ENCODE measurements at regions not wholly inside any gene's neighbourhood (a gene's known extent, or its start where the extent isn't known, plus 50 kb on each side); places are given as distances from the start of the nearest gene placed in this dataset.
"Not testable (repeated sequence)": the region's sequence is repeated elsewhere in the genome, so short reads cannot be mapped to it uniquely, and the experiment has no call there.

GRCh38 chr3:905217-905616 lies 187.6 kb upstream of the CNTN6 start:
- TF ChIP-seq CTCF (IDR thresholded peaks at IDR 0.05; ENCODE audit: insufficient read depth, low read depth, low read length, missing control alignments): no peak
- no peak for DNase-seq (ENCODE audit: low read depth)
- H3K4me3 ChIP-seq (ENCODE audit: low read depth, low read length): no peak overlapping the region

- DNase-seq (ENCODE audit: low read depth): no peak
- no peak for TF ChIP-seq CTCF (IDR thresholded peaks at IDR 0.05; ENCODE audit: insufficient read depth, low read depth, low read length, missing control alignments)
- no peak overlapping the region for H3K4me3 ChIP-seq (ENCODE audit: low read depth, low read length)
These were observed 186.1 kb upstream of the CNTN6 start for GRCh38 chr3:906739-907138.

- TF ChIP-seq CTCF (IDR thresholded peaks at IDR 0.05; ENCODE audit: insufficient read depth, low read depth, low read length, missing control alignments): no peak
- H3K4me3 ChIP-seq (ENCODE audit: low read depth, low read length): no peak overlapping the region
- DNase-seq (ENCODE audit: low read depth): no peak
These were observed 184.0 kb upstream of the CNTN6 start for GRCh38 chr3:908839-909238.

- not testable (repeated sequence) for DNase-seq (ENCODE audit: low read depth); H3K4me3 ChIP-seq (ENCODE audit: low read depth, low read length)
These were observed 180.1 kb upstream of the CNTN6 start for GRCh38 chr3:912717-913116.

GRCh38 chr3:923161-923910 lies 169.5 kb upstream of the CNTN6 start:
- no peak overlapping the region for H3K4me3 ChIP-seq (ENCODE audit: low read depth, low read length)
- no peak for DNase-seq (ENCODE audit: low read depth)
- TF ChIP-seq CTCF (IDR thresholded peaks at IDR 0.05; ENCODE audit: insufficient read depth, low read depth, low read length, missing control alignments): no peak

- no peak for TF ChIP-seq CTCF (IDR thresholded peaks at IDR 0.05; ENCODE audit: insufficient read depth, low read depth, low read length, missing control alignments)
- DNase-seq (ENCODE audit: low read depth): no peak
- no peak overlapping the region for H3K4me3 ChIP-seq (ENCODE audit: low read depth, low read length)
These were observed 162.0 kb upstream of the CNTN6 start for GRCh38 chr3:930866-931265.

- H3K4me3 ChIP-seq (ENCODE audit: low read depth, low read length): no peak overlapping the region
- no peak for TF ChIP-seq CTCF (IDR thresholded peaks at IDR 0.05; ENCODE audit: insufficient read depth, low read depth, low read length, missing control alignments)
- no peak for DNase-seq (ENCODE audit: low read depth)
These were observed 159.5 kb upstream of the CNTN6 start for GRCh38 chr3:933326-933725.
